HCT116 (cell line): ENCODE measurements at regions not wholly inside any gene's neighbourhood (a gene's known extent, or its start where the extent isn't known, plus 50 kb on each side); places are given as distances from the start of the nearest gene placed in this dataset.

Experiments
- ATAC-seq: fragments of 200-7000 bp; cut with Tn5 transposase; 2 replicates; pipeline ENCODE4 v1.9.1; 2020; ENCODE audit warnings: mild to moderate bottlenecking, moderate library complexity
- BruUV-seq: library from RNA; stranded (reverse); fragments of 400-500 nt; replicated peaks from 2 replicates; lab custom pipeline; 2021; lab: Mats Ljungman, UMichigan
- CTCF ChIA-PET: fragments of 300-600 bp; sonication (Branson Sonifier 250); formaldehyde crosslinking; loops from one replicate; lab custom pipeline; 2021; ENCODE audit warnings: antibody characterized with exemption; lab: Charles Lee
- POLR2A ChIA-PET: fragments of 300-600, 350-600 bp; sonication (Branson Sonifier 250); formaldehyde crosslinking; loops from one replicate; lab custom pipeline; 2021; ENCODE audit warnings: antibody characterized with exemption; lab: Charles Lee
- RAD21 ChIA-PET, 2 experiments: fragments of 300-600 bp; sonication (Branson Sonifier 250); formaldehyde crosslinking; loops; one replicate each; lab custom pipeline; 2023; ENCODE audit warnings: low total read pairs in 2 of 2; ENCODE audit not compliant: uncharacterized antibody in 2 of 2, unreplicated experiment in 2 of 2, low non-redundant PET in 1 of 2; lab: Charles Lee
- DNase-seq: peaks from one replicate; pipeline ENCODE4 v3.0.0-alpha.2; 2010; ENCODE audit warnings: low read depth, low spot score
- H2AFZ ChIP-seq: fragments of 200-600 bp; shearing (Covaris generic), sonication (generic); 2 replicates; pipeline ENCODE4 v1.6.1; 2017; ENCODE audit warnings: low read depth, mixed run types, mixed read lengths, antibody characterized with exemption, low read length; ENCODE audit not compliant: poor library complexity, severe bottlenecking
- H3K27ac ChIP-seq: 2 replicates; pipeline ENCODE4 v1.5.1; 2012; ENCODE audit warnings: low read depth, low read length
- H3K27me3 ChIP-seq: fragments of 200-600 bp; sonication (generic); 2 replicates; pipeline ENCODE4 v1.6.1; 2016; ENCODE audit warnings: mixed run types, low read length, mixed read lengths; ENCODE audit not compliant: insufficient read depth
- H3K36me3 ChIP-seq, 2 experiments: fragments of 200-500 bp in 1 of 2; fragments of 200-600 bp in 1 of 2; sonication (Bioruptor generic) in 1 of 2; sonication (generic) in 1 of 2; 2 replicates each; pipeline versions ENCODE4 v1.5.1 to v1.6.1; 2014 to 2016; ENCODE audit warnings: low read length in 2 of 2, inconsistent platforms in 1 of 2, mixed read lengths in 1 of 2, mixed run types in 1 of 2; ENCODE audit not compliant: insufficient read depth in 2 of 2, control insufficient read depth in 1 of 2
- H3K4me1 ChIP-seq, 2 experiments: fragments of 200-600 bp in 1 of 2; sonication (generic) in 1 of 2; 2 replicates each; pipeline versions ENCODE4 v1.5.1 to v1.6.1; 2012 to 2017; ENCODE audit warnings: low read length in 2 of 2, inconsistent platforms in 1 of 2, mild to moderate bottlenecking in 1 of 2, mixed read lengths in 1 of 2, mixed run types in 1 of 2, moderate library complexity in 1 of 2; ENCODE audit not compliant: insufficient read depth in 2 of 2, control insufficient read depth in 1 of 2
- H3K4me2 ChIP-seq: fragments of 200-600 bp; sonication (generic); 2 replicates; pipeline ENCODE4 v1.6.1; 2017; ENCODE audit warnings: mixed run types, low read length, mixed read lengths
- H3K4me3 ChIP-seq, 2 experiments: fragments of 200-600 bp in 1 of 2; sonication (generic) in 1 of 2; replicated peaks in 1 of 2; 2 replicates each; pipeline ENCODE4 v1.5.1; 2011 to 2016; ENCODE audit warnings: low read length in 2 of 2, control low read depth in 1 of 2, low read depth in 1 of 2, mild to moderate bottlenecking in 1 of 2, mixed read lengths in 1 of 2, mixed run types in 1 of 2
- H3K79me2 ChIP-seq: fragments of 200-600 bp; sonication (generic); 2 replicates; pipeline ENCODE4 v1.6.1; 2017; ENCODE audit warnings: mild to moderate bottlenecking, mixed run types, low read length, moderate library complexity, mixed read lengths; ENCODE audit not compliant: insufficient read depth
- H3K9ac ChIP-seq: fragments of 200-600 bp; sonication (generic); 2 replicates; pipeline ENCODE4 v1.6.1; 2016; ENCODE audit warnings: low read length, mixed read lengths
- H3K9me2 ChIP-seq: fragments of 200-600 bp; sonication (generic), shearing (Covaris generic); 2 replicates; pipeline ENCODE4 v1.6.1; 2017; ENCODE audit warnings: mixed run types, mild to moderate bottlenecking, moderate library complexity; ENCODE audit not compliant: insufficient read depth
- H3K9me3 ChIP-seq, 2 experiments: fragments of 200-500 bp in 1 of 2; fragments of 200-600 bp in 1 of 2; sonication (Bioruptor generic) in 1 of 2; sonication (generic) in 1 of 2; 2 replicates each; pipeline ENCODE4 v1.6.1; 2014 to 2017; ENCODE audit warnings: low read length in 2 of 2, mixed read lengths in 2 of 2, inconsistent platforms in 1 of 2, low read depth in 1 of 2, mild to moderate bottlenecking in 1 of 2, mixed run types in 1 of 2, moderate library complexity in 1 of 2; ENCODE audit not compliant: control insufficient read depth in 1 of 2, insufficient read depth in 1 of 2
- H4K20me1 ChIP-seq: fragments of 200-600 bp; sonication (generic), shearing (Covaris generic); 2 replicates; pipeline ENCODE4 v1.6.1; 2017; ENCODE audit warnings: mixed run types, mild to moderate bottlenecking, moderate library complexity; ENCODE audit not compliant: insufficient read depth
- CBX3 ChIP-seq: IDR thresholded peaks from 2 replicates; pipeline ENCODE4 v1.6.1; 2012; ENCODE audit warnings: low read depth
- EGR1 ChIP-seq: IDR thresholded peaks from 2 replicates; pipeline ENCODE4 v1.6.1; 2012; ENCODE audit warnings: low read depth
- ELF1 ChIP-seq: IDR thresholded peaks from 2 replicates; pipeline ENCODE4 v1.6.1; 2012; ENCODE audit warnings: low read depth, borderline replicate concordance
- EZH2 ChIP-seq: fragments of 200-600 bp; sonication (generic); IDR thresholded peaks from 2 replicates; pipeline ENCODE4 v1.6.1; 2017; ENCODE audit warnings: antibody characterized with exemption, mixed run types
- EZH2phosphoT487 ChIP-seq: fragments of 200-600 bp; IDR thresholded peaks from 2 replicates; pipeline ENCODE4 v1.6.1; 2018; ENCODE audit warnings: antibody characterized with exemption, borderline replicate concordance
- JUND ChIP-seq: IDR thresholded peaks from 2 replicates; pipeline ENCODE4 v1.6.1; 2012
- POLR2A ChIP-seq: IDR thresholded peaks from 2 replicates; pipeline ENCODE4 v1.7.0; 2011; ENCODE audit warnings: borderline replicate concordance; ENCODE audit not compliant: insufficient read depth, insufficient read length; ENCODE audit errors: extremely low read depth
- POLR2AphosphoS5 ChIP-seq: IDR thresholded peaks from 2 replicates; pipeline ENCODE4 v1.6.1; 2011; ENCODE audit warnings: mild to moderate bottlenecking, low read depth, low read length, moderate library complexity
- RAD21 ChIP-seq: IDR thresholded peaks from 2 replicates; pipeline ENCODE4 v1.6.1; 2012; ENCODE audit warnings: low read depth, mild to moderate bottlenecking
- SIN3A ChIP-seq: IDR thresholded peaks from 2 replicates; pipeline ENCODE4 v1.6.1; 2012; ENCODE audit warnings: low read depth
- SRF ChIP-seq: IDR thresholded peaks from 2 replicates; pipeline ENCODE4 v1.6.1; 2012; ENCODE audit warnings: low read depth
- TCF7L2 ChIP-seq: IDR thresholded peaks from 2 replicates; pipeline ENCODE4 v1.7.0; 2011; ENCODE audit warnings: borderline replicate concordance, inconsistent platforms; ENCODE audit not compliant: insufficient read depth, insufficient read length; ENCODE audit errors: extremely low read depth
- ZNF274 ChIP-seq: fragments of 200-500 bp; sonication (Bioruptor generic); IDR thresholded peaks from 2 replicates; pipeline ENCODE4 v1.6.1; 2014; ENCODE audit warnings: mild to moderate bottlenecking, low read depth, low read length, inconsistent platforms
- intact Hi-C: fragments of 100-400 bp; cut with micrococcal nuclease; formaldehyde crosslinking; loops from 2 replicates; pipeline ENCODE4 v1.10.0; 2022
- TF ChIP-seq, protein P1 (sequence below): IDR thresholded peaks from 2 replicates; pipeline ENCODE4 v1.6.1; 2012; ENCODE audit warnings: low read depth
- TF ChIP-seq, protein P2 (sequence below), 3 experiments: fragments of 200-600 bp in 1 of 3; sonication (generic) in 1 of 3; IDR thresholded peaks in 2 of 3; conservative IDR thresholded peaks in 1 of 3; 2 replicates each; pipeline ENCODE4 v1.5.1; 2012 to 2017; ENCODE audit warnings: low read depth in 2 of 3, low read length in 2 of 3, antibody characterized with exemption in 1 of 3, borderline replicate concordance in 1 of 3, control low read depth in 1 of 3, mild to moderate bottlenecking in 1 of 3, mixed read lengths in 1 of 3, mixed run types in 1 of 3, moderate library complexity in 1 of 3; ENCODE audit not compliant: insufficient read depth in 1 of 3
- TF ChIP-seq, protein P3 (sequence below): IDR thresholded peaks from 2 replicates; pipeline ENCODE4 v1.6.1; 2012
- TF ChIP-seq, protein P4 (sequence below): IDR thresholded peaks from 2 replicates; pipeline ENCODE4 v1.6.1; 2011; ENCODE audit warnings: mild to moderate bottlenecking, low read length, moderate library complexity; ENCODE audit not compliant: insufficient replicate concordance; ENCODE audit errors: extremely low read depth

DNA sequence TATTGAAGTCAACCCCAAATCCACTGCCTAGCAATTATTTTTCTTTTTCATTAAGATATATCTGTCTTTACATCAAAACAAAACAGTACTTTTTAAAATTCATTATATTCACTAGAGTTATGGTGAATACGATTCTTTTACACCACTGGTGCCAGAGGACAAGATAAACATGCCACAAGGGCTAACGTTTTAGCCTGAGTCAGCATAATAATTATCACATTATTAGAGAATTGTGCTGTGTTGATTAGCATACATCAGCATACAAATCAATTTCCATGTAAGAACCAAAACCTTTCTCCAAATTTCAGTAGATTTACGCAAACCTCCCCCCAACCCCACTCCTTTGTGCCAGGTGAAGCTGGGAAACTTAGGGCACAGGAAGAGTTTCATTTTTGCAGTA is 131.1 kb upstream of the TMEM106B start:
- POLR2A ChIA-PET = no interaction called here
- H3K4me1 ChIP-seq = no peaks in the 10 kb centered on the region
- DNase-seq = no peak
- RAD21 ChIA-PET = no interaction called here
- no peaks in the 10 kb centered on the region for H3K27me3 ChIP-seq
- H3K9ac ChIP-seq = no peak overlapping the region
- no TSS peak for BruUV-seq
- CTCF ChIA-PET = no interaction called here
- no peak overlapping the region for H3K4me3 ChIP-seq
- no peak overlapping the region for H3K27ac ChIP-seq
- TF ChIP-seq ZNF274 = no peak
- TF ChIP-seq SIN3A = no peak
- TF ChIP-seq, protein P1, sequence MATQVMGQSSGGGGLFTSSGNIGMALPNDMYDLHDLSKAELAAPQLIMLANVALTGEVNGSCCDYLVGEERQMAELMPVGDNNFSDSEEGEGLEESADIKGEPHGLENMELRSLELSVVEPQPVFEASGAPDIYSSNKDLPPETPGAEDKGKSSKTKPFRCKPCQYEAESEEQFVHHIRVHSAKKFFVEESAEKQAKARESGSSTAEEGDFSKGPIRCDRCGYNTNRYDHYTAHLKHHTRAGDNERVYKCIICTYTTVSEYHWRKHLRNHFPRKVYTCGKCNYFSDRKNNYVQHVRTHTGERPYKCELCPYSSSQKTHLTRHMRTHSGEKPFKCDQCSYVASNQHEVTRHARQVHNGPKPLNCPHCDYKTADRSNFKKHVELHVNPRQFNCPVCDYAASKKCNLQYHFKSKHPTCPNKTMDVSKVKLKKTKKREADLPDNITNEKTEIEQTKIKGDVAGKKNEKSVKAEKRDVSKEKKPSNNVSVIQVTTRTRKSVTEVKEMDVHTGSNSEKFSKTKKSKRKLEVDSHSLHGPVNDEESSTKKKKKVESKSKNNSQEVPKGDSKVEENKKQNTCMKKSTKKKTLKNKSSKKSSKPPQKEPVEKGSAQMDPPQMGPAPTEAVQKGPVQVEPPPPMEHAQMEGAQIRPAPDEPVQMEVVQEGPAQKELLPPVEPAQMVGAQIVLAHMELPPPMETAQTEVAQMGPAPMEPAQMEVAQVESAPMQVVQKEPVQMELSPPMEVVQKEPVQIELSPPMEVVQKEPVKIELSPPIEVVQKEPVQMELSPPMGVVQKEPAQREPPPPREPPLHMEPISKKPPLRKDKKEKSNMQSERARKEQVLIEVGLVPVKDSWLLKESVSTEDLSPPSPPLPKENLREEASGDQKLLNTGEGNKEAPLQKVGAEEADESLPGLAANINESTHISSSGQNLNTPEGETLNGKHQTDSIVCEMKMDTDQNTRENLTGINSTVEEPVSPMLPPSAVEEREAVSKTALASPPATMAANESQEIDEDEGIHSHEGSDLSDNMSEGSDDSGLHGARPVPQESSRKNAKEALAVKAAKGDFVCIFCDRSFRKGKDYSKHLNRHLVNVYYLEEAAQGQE = no peak
- TF ChIP-seq, protein P2, sequence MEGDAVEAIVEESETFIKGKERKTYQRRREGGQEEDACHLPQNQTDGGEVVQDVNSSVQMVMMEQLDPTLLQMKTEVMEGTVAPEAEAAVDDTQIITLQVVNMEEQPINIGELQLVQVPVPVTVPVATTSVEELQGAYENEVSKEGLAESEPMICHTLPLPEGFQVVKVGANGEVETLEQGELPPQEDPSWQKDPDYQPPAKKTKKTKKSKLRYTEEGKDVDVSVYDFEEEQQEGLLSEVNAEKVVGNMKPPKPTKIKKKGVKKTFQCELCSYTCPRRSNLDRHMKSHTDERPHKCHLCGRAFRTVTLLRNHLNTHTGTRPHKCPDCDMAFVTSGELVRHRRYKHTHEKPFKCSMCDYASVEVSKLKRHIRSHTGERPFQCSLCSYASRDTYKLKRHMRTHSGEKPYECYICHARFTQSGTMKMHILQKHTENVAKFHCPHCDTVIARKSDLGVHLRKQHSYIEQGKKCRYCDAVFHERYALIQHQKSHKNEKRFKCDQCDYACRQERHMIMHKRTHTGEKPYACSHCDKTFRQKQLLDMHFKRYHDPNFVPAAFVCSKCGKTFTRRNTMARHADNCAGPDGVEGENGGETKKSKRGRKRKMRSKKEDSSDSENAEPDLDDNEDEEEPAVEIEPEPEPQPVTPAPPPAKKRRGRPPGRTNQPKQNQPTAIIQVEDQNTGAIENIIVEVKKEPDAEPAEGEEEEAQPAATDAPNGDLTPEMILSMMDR (IDR thresholded peaks at IDR 0.05 in 2 of 3, conservative IDR thresholded peaks at IDR 0.05 in 1 of 3; ENCODE audit: borderline replicate concordance in 1 of 3, insufficient read depth in 1 of 3, low read depth in 2 of 3, low read length in 2 of 3) = no peak
- TF ChIP-seq, protein P3, sequence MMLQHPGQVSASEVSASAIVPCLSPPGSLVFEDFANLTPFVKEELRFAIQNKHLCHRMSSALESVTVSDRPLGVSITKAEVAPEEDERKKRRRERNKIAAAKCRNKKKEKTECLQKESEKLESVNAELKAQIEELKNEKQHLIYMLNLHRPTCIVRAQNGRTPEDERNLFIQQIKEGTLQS = no peak
- no peak for TF ChIP-seq EZH2phosphoT487
- TF ChIP-seq TCF7L2 = no peak
- TF ChIP-seq, protein P4, sequence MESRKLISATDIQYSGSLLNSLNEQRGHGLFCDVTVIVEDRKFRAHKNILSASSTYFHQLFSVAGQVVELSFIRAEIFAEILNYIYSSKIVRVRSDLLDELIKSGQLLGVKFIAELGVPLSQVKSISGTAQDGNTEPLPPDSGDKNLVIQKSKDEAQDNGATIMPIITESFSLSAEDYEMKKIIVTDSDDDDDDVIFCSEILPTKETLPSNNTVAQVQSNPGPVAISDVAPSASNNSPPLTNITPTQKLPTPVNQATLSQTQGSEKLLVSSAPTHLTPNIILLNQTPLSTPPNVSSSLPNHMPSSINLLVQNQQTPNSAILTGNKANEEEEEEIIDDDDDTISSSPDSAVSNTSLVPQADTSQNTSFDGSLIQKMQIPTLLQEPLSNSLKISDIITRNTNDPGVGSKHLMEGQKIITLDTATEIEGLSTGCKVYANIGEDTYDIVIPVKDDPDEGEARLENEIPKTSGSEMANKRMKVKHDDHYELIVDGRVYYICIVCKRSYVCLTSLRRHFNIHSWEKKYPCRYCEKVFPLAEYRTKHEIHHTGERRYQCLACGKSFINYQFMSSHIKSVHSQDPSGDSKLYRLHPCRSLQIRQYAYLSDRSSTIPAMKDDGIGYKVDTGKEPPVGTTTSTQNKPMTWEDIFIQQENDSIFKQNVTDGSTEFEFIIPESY = no peak
- TF ChIP-seq CBX3 = no peak
- no peak for TF ChIP-seq POLR2A
- no peak for TF ChIP-seq RAD21
- no peak for TF ChIP-seq POLR2AphosphoS5
- TF ChIP-seq ELF1 = no peak
- TF ChIP-seq EZH2 = no peak
- TF ChIP-seq SRF = no peak
- no peak for TF ChIP-seq EGR1
- TF ChIP-seq JUND = no peak
- no peaks in the 10 kb centered on the region for H3K36me3 ChIP-seq
- intact Hi-C loops = no loop called here
- H3K9me3 ChIP-seq = peaks cover 0 to 9% of the 10 kb centered on the region in 2 experiments; a peak in 2 of 4 replicates
- no peak for ATAC-seq
- no peaks in the 10 kb centered on the region for H4K20me1 ChIP-seq
- no peaks in the 10 kb centered on the region for H3K79me2 ChIP-seq
- no peaks in the 10 kb centered on the region for H3K9me2 ChIP-seq
- no peak overlapping the region for H2AFZ ChIP-seq
- no peak overlapping the region for H3K4me2 ChIP-seq
